ENCODE measurements at regions not wholly inside any gene's neighbourhood (a gene's known extent, or its start where the extent isn't known, plus 50 kb on each side); places are given as distances from the start of the nearest gene placed in this dataset.

GRCh38 chr14:85991156-85991555 is 461.2 kb downstream of the FLRT2 start:
- Histone ChIP-seq H3K4me3 (replicated peaks in 1 of 3; ENCODE audit: insufficient read depth in 1 of 3, low read depth in 2 of 3, low read length in 3 of 3) (no peak overlapping the region), H3K27ac (ENCODE audit: extremely low read length, insufficient read depth, low read length) (no peak overlapping the region), H3K36me3 (replicated peaks in 1 of 2; ENCODE audit: control insufficient read depth in 1 of 2, insufficient read depth in 2 of 2, low read length in 2 of 2) (no peaks in the 10 kb centered on the region), H4K20me1 (ENCODE audit: insufficient read depth, low read length) (no peaks in the 10 kb centered on the region), H3K4me1 (ENCODE audit: insufficient read depth, low read length) (no peaks in the 10 kb centered on the region), H3K27me3 (ENCODE audit: control insufficient read depth in 1 of 2, insufficient read depth in 2 of 2, low read length in 2 of 2) (no peaks in the 10 kb centered on the region), H3K9me3 (ENCODE audit: low read length) (peaks cover 77% of the 10 kb centered on the region), H3K79me2 (ENCODE audit: insufficient read depth, low read length) (no peaks in the 10 kb centered on the region), H3K4me2 (ENCODE audit: low read depth, low read length) (no peak overlapping the region), H2AFZ (ENCODE audit: low read length) (no peak overlapping the region), H3K9ac (ENCODE audit: insufficient read depth, low read depth, low read length) (no peak overlapping the region)
- ChIA-PET POLR2A (no interaction called here), CTCF (ENCODE audit: low intra/inter-chr PET ratio, low total read pairs) (no interaction called here)
- in situ Hi-C loops (cut with HindIII; ENCODE audit: extremely low pct_ligation_motif_present, low pct_unique_long_range_greater_than_20kb) (no loop called here), intact Hi-C loops (cut with micrococcal nuclease; ENCODE audit: unreplicated experiment) (no loop called here)
- ATAC-seq = no peak
- BruUV-seq (replicated peaks) = no TSS peak
- 27% methylated on average over 4 of the region's 4 CpGs for WGBS (ENCODE audit: low lambda C conversion rate)
- DNase-seq (ENCODE audit: low spot score) = no peak
- no peak for FAIRE-seq
- no peak for TF ChIP-seq RBAK (CRISPR knock-in tag; IDR thresholded peaks at IDR 0.05)
- no peak for TF ChIP-seq ZNF256 (CRISPR knock-in tag; conservative IDR thresholded peaks at IDR 0.05)
- TF ChIP-seq TARDBP (CRISPR knock-in tag; IDR thresholded peaks at IDR 0.05) = no peak
- no peak for TF ChIP-seq GATAD2A (CRISPR knock-in tag; IDR thresholded peaks at IDR 0.05)
- TF ChIP-seq, protein P1, sequence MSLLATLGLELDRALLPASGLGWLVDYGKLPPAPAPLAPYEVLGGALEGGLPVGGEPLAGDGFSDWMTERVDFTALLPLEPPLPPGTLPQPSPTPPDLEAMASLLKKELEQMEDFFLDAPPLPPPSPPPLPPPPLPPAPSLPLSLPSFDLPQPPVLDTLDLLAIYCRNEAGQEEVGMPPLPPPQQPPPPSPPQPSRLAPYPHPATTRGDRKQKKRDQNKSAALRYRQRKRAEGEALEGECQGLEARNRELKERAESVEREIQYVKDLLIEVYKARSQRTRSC (CRISPR knock-in tag; IDR thresholded peaks at IDR 0.05; ENCODE audit: low read depth) = no peak
- TF ChIP-seq ZNF362 (CRISPR knock-in tag; IDR thresholded peaks at IDR 0.05; ENCODE audit: borderline replicate concordance) = no peak
- no peak for TF ChIP-seq ZNF20 (CRISPR knock-in tag; IDR thresholded peaks at IDR 0.05)
- TF ChIP-seq SPEN (CRISPR knock-in tag; IDR thresholded peaks at IDR 0.05; ENCODE audit: low read depth) = no peak
- TF ChIP-seq ATF7 (IDR thresholded peaks at IDR 0.05) = peak; percentile 76
- no peak for TF ChIP-seq ATF7 (CRISPR knock-in tag; IDR thresholded peaks at IDR 0.05)
- no peak for TF ChIP-seq ZNF550 (CRISPR knock-in tag; IDR thresholded peaks at IDR 0.05; ENCODE audit: borderline replicate concordance)
- TF ChIP-seq, protein P2, sequence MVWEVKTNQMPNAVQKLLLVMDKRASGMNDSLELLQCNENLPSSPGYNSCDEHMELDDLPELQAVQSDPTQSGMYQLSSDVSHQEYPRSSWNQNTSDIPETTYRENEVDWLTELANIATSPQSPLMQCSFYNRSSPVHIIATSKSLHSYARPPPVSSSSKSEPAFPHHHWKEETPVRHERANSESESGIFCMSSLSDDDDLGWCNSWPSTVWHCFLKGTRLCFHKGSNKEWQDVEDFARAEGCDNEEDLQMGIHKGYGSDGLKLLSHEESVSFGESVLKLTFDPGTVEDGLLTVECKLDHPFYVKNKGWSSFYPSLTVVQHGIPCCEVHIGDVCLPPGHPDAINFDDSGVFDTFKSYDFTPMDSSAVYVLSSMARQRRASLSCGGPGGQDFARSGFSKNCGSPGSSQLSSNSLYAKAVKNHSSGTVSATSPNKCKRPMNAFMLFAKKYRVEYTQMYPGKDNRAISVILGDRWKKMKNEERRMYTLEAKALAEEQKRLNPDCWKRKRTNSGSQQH (CRISPR knock-in tag; IDR thresholded peaks at IDR 0.05; ENCODE audit: low read depth) = no peak
- TF ChIP-seq DZIP1 (CRISPR knock-in tag; IDR thresholded peaks at IDR 0.05) = no peak
- TF ChIP-seq HNRNPUL1 (IDR thresholded peaks at IDR 0.05; ENCODE audit: low read depth, low read length) = no peak
- no peak for TF ChIP-seq ZBTB7B (CRISPR knock-in tag; IDR thresholded peaks at IDR 0.05)
- no peak for TF ChIP-seq TMF1 (CRISPR knock-in tag; IDR thresholded peaks at IDR 0.05; ENCODE audit: low read depth)
- TF ChIP-seq XRCC5 (optimal IDR thresholded peaks at IDR 0.05; ENCODE audit: low read length) = no peak
- TF ChIP-seq, protein P3, sequence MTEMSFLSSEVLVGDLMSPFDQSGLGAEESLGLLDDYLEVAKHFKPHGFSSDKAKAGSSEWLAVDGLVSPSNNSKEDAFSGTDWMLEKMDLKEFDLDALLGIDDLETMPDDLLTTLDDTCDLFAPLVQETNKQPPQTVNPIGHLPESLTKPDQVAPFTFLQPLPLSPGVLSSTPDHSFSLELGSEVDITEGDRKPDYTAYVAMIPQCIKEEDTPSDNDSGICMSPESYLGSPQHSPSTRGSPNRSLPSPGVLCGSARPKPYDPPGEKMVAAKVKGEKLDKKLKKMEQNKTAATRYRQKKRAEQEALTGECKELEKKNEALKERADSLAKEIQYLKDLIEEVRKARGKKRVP (CRISPR knock-in tag; IDR thresholded peaks at IDR 0.05) = no peak
- TF ChIP-seq CREB1 (IDR thresholded peaks at IDR 0.05) = 0 out of 2 replicates have a peak, but pooled peaks have one; percentile 30
- TF ChIP-seq CREB1 (CRISPR knock-in tag; IDR thresholded peaks at IDR 0.05) = no peak
- TF ChIP-seq CCDC6 (CRISPR knock-in tag; IDR thresholded peaks at IDR 0.05) = no peak
- TF ChIP-seq FOXP1 (IDR thresholded peaks at IDR 0.05) = no peak
- no peak for TF ChIP-seq FOXP1 (CRISPR knock-in tag; IDR thresholded peaks at IDR 0.05)
